Mammary epithelial cell (primary cell): ENCODE measurements at regions not wholly inside any gene's neighbourhood (a gene's known extent, or its start where the extent isn't known, plus 50 kb on each side); places are given as distances from the start of the nearest gene placed in this dataset.

Experiments
- CTCF ChIP-seq, 2 donors: IDR thresholded peaks in 1 of 2; conservative IDR thresholded peaks in 1 of 2; 2 replicates each; pipeline ENCODE4 v1.5.1; 2011 to 2012; ENCODE audit warnings: inconsistent platforms in 2 of 2, low read length in 2 of 2, mild to moderate bottlenecking in 2 of 2, control low read depth in 1 of 2, low read depth in 1 of 2; ENCODE audit not compliant: insufficient read depth in 1 of 2; ENCODE audit errors: extremely low read depth in 1 of 2
- EZH2 ChIP-seq: IDR thresholded peaks from 2 replicates; pipeline ENCODE4 v1.6.1; 2012; ENCODE audit warnings: low read length, inconsistent platforms, borderline replicate concordance

GRCh38 chr22:19591568-19591967 is 67.4 kb upstream of the CLDN5 start:
- TF ChIP-seq CTCF (conservative IDR thresholded peaks at IDR 0.05 in 1 of 2, IDR thresholded peaks at IDR 0.05 in 1 of 2; ENCODE audit: extremely low read depth in 1 of 2, insufficient read depth in 1 of 2, low read depth in 1 of 2, low read length in 2 of 2) (no peak), EZH2 (no peak)
